ENCODE measurements at regions not wholly inside any gene's neighbourhood (a gene's known extent, or its start where the extent isn't known, plus 50 kb on each side); places are given as distances from the start of the nearest gene placed in this dataset.

GRCh38 chr10:8156918-8157317 lies 102.4 kb downstream of the GATA3 start:
- TF ChIP-seq SUZ12 (IDR thresholded peaks at IDR 0.05; ENCODE audit: extremely low read depth, insufficient read depth, insufficient read length), result no peak
- TF ChIP-seq YY1 (IDR thresholded peaks at IDR 0.05; ENCODE audit: insufficient read depth, insufficient read length), result no peak
